B cell (primary cell): ENCODE measurements at regions not wholly inside any gene's neighbourhood (a gene's known extent, or its start where the extent isn't known, plus 50 kb on each side); places are given as distances from the start of the nearest gene placed in this dataset.

Experiments used
- ATAC-seq: fragments of 200-7000 bp; cut with Tn5 transposase; one replicate; pipeline ENCODE4 v1.10.0; 2021; ENCODE audit warnings: low read depth, mild to moderate bottlenecking, moderate number of reproducible peaks, moderate library complexity
- CTCF ChIA-PET: fragments of 350-600 bp; sonication (Branson Sonifier 250); formaldehyde crosslinking; loops from one replicate; lab custom pipeline; 2021; ENCODE audit warnings: antibody characterized with exemption, inconsistent platforms; lab: Charles Lee
- POLR2A ChIA-PET: fragments of 350-600 bp; sonication (Branson Sonifier 250); formaldehyde crosslinking; loops from one replicate; lab custom pipeline; 2021; ENCODE audit warnings: antibody characterized with exemption; lab: Charles Lee
- DNase-seq: peaks from one replicate; pipeline ENCODE4 v3.0.0; 2013
- H2AFZ ChIP-seq: 2 replicates; pipeline ENCODE4 v1.6.1; 2012; ENCODE audit warnings: mild to moderate bottlenecking, low read depth, low read length; ENCODE audit not compliant: insufficient read depth, poor library complexity, severe bottlenecking
- H3K27ac ChIP-seq, 2 donors: 1 replicate in 1 of 2; 2 replicates in 1 of 2; pipeline ENCODE4 v1.5.1; 2012 to 2013; ENCODE audit warnings: low read length in 2 of 2, mild to moderate bottlenecking in 2 of 2, moderate library complexity in 1 of 2
- H3K27me3 ChIP-seq, 4 experiments: fragments of 200-600 bp in 1 of 4; sonication (generic) in 1 of 4; replicated peaks in 1 of 4; 1 replicate in 2 of 4; 2 replicates in 2 of 4; pipeline versions ENCODE4 v1.6.1 to v1.7.0; 2013 to 2016; ENCODE audit warnings: low read length in 3 of 4, mild to moderate bottlenecking in 2 of 4, mixed read lengths in 1 of 4, moderate library complexity in 1 of 4; ENCODE audit not compliant: insufficient read depth in 4 of 4, control insufficient read depth in 3 of 4; ENCODE audit errors: control extremely low read depth in 1 of 4
- H3K36me3 ChIP-seq, 2 experiments: replicated peaks in 1 of 2; 1 replicate in 1 of 2; 2 replicates in 1 of 2; pipeline versions ENCODE4 v1.6.1 to v1.7.1; 2013; ENCODE audit warnings: low read length in 1 of 2; ENCODE audit not compliant: insufficient read depth in 2 of 2, control insufficient read depth in 1 of 2; ENCODE audit errors: control extremely low read depth in 1 of 2, extremely low read depth in 1 of 2
- H3K4me1 ChIP-seq, 2 donors: fragments of 200-600 bp in 1 of 2; sonication (generic) in 1 of 2; 1 replicate in 1 of 2; 2 replicates in 1 of 2; pipeline versions ENCODE4 v1.5.1 to v1.6.1; 2013 to 2017; ENCODE audit warnings: low read length in 2 of 2; ENCODE audit not compliant: control insufficient read depth in 2 of 2, insufficient read depth in 2 of 2
- H3K4me2 ChIP-seq: replicated peaks from 2 replicates; pipeline ENCODE3; 2012; ENCODE audit warnings: mild to moderate bottlenecking, low read depth, low read length; ENCODE audit not compliant: poor library complexity, severe bottlenecking
- H3K4me3 ChIP-seq, 5 experiments: fragments of 200-600 bp in 1 of 5; sonication (generic) in 1 of 5; 1 replicate in 3 of 5; 2 replicates in 2 of 5; pipeline versions ENCODE4 v1.5.1 to v1.7.0; 2011 to 2016; ENCODE audit warnings: low read length in 4 of 5, mild to moderate bottlenecking in 4 of 5, low read depth in 2 of 5, control low read depth in 1 of 5, moderate library complexity in 1 of 5; ENCODE audit not compliant: insufficient read depth in 1 of 5; ENCODE audit errors: control extremely low read depth in 1 of 5, extremely low read depth in 1 of 5
- H3K79me2 ChIP-seq: fragments of 200-600 bp; sonication (generic); one replicate; pipeline ENCODE4 v1.6.0; 2016; ENCODE audit warnings: low read length; ENCODE audit not compliant: control insufficient read depth, insufficient read depth
- H3K9ac ChIP-seq: fragments of 200-600 bp; sonication (generic); 2 replicates; pipeline ENCODE4 v1.6.1; 2017; ENCODE audit warnings: mild to moderate bottlenecking, low read length, moderate library complexity
- H3K9me3 ChIP-seq, 3 donors: one replicate each; pipeline versions ENCODE4 v1.6.1 to v1.7.1; 2013; ENCODE audit warnings: low read length in 2 of 3; ENCODE audit not compliant: control insufficient read depth in 2 of 3, insufficient read depth in 1 of 3; ENCODE audit errors: control extremely low read depth in 1 of 3
- H4K20me1 ChIP-seq: 2 replicates; pipeline ENCODE4 v1.6.0; 2012; ENCODE audit warnings: mild to moderate bottlenecking, low read length; ENCODE audit not compliant: insufficient read depth, control insufficient read depth, poor library complexity, severe bottlenecking
- H3K27ac Mint-ChIP-seq: one replicate; pipeline ENCODE4 v1.8.0; 2021; ENCODE audit warnings: mixed read lengths
- H3K27me3 Mint-ChIP-seq: one replicate; pipeline ENCODE4 v1.8.0; 2021; ENCODE audit warnings: mixed read lengths
- H3K4me1 Mint-ChIP-seq: one replicate; pipeline ENCODE4 v1.8.0; 2021; ENCODE audit warnings: mixed read lengths
- H3K4me3 Mint-ChIP-seq: one replicate; pipeline ENCODE4 v1.8.0; 2021; ENCODE audit warnings: mixed read lengths
- H3K9me3 Mint-ChIP-seq: one replicate; pipeline ENCODE4 v1.8.0; 2022; ENCODE audit warnings: mixed read lengths; ENCODE audit not compliant: insufficient read depth
- CTCF ChIP-seq: fragments of 200-600 bp; IDR thresholded peaks from one replicate; pipeline ENCODE4 v1.8.0; 2022; ENCODE audit warnings: antibody characterized with exemption, mild to moderate bottlenecking
- EZH2 ChIP-seq: IDR thresholded peaks from 2 replicates; pipeline ENCODE4 v1.6.1; 2012; ENCODE audit warnings: borderline replicate concordance, low read depth, mild to moderate bottlenecking, moderate library complexity, low read length; ENCODE audit not compliant: insufficient read depth, poor library complexity, severe bottlenecking
- WGBS: methylation state at CpG from one replicate; pipeline ENCODE4 v1.1.5; 2013; ENCODE audit warnings: missing lambda C conversion rate; ENCODE audit not compliant: insufficient coverage; 5-methylcytosine and 5-hydroxymethylcytosine counted together
- intact Hi-C: fragments of 100-400 bp; cut with micrococcal nuclease; formaldehyde crosslinking; loops from one replicate; pipeline ENCODE4 v1.10.0; 2022

- ATAC-seq (no peak), DNase-seq (no peak)
- Mint-ChIP-seq H3K9me3 (peaks cover 6% of the 10 kb centered on the region), H3K4me3 (no peak overlapping the region), H3K27me3 (peaks cover 6% of the 10 kb centered on the region), H3K27ac (no peak overlapping the region), H3K4me1 (no peaks in the 10 kb centered on the region)
- no peaks in the 10 kb centered on the region for H3K4me1 ChIP-seq
- ChIA-PET CTCF (no interaction called here), POLR2A (no interaction called here)
- no peak overlapping the region for H3K9ac ChIP-seq
- WGBS: 100% methylated on average over 1 of the region's 2 CpGs
- no peaks in the 10 kb centered on the region for H3K79me2 ChIP-seq
- no peaks in the 10 kb centered on the region for H3K36me3 ChIP-seq
- no peak overlapping the region for H3K4me3 ChIP-seq
- no peak overlapping the region for H3K4me2 ChIP-seq
- H4K20me1 ChIP-seq: no peaks in the 10 kb centered on the region
- H2AFZ ChIP-seq: no peak overlapping the region
- H3K9me3 ChIP-seq: peaks cover 0 to 4% (median 0%) of the 10 kb centered on the region in 3 donors
- no peak overlapping the region for H3K27ac ChIP-seq
- TF ChIP-seq CTCF: no peak
- no peak for TF ChIP-seq EZH2
- no peaks in the 10 kb centered on the region for H3K27me3 ChIP-seq
- intact Hi-C loops: no loop called here
Measured at GRCh38 chr21:38590449-38591217, 92.4 kb upstream of the ERG start.

GRCh38 chr21:38591218-38591537, 92.9 kb upstream of the ERG start:
- H3K79me2 ChIP-seq: no peaks in the 10 kb centered on the region
- TF ChIP-seq EZH2 (no peak), CTCF (no peak)
- H3K27ac Mint-ChIP-seq: no peak overlapping the region
- WGBS: no CpG with 5 or more reads among the region's 1 CpG
- peaks cover 6% of the 10 kb centered on the region for H3K27me3 Mint-ChIP-seq
- no peaks in the 10 kb centered on the region for H3K4me1 Mint-ChIP-seq
- H3K9ac ChIP-seq: no peak overlapping the region
- H3K4me3 Mint-ChIP-seq: no peak overlapping the region
- intact Hi-C loops: no loop called here
- no peak for ATAC-seq
- H3K27ac ChIP-seq: no peak overlapping the region
- no peak for DNase-seq
- no peaks in the 10 kb centered on the region for H4K20me1 ChIP-seq
- H2AFZ ChIP-seq: no peak overlapping the region
- H3K27me3 ChIP-seq: no peaks in the 10 kb centered on the region
- no peak overlapping the region for H3K4me2 ChIP-seq
- POLR2A ChIA-PET: no interaction called here
- no peaks in the 10 kb centered on the region for H3K4me1 ChIP-seq
- H3K36me3 ChIP-seq: no peaks in the 10 kb centered on the region
- CTCF ChIA-PET: no interaction called here
- H3K9me3 ChIP-seq: peaks cover 0 to 4% (median 0%) of the 10 kb centered on the region in 3 donors
- H3K4me3 ChIP-seq: no peak overlapping the region
- peaks cover 6% of the 10 kb centered on the region for H3K9me3 Mint-ChIP-seq
